ENCODE measurements at regions not wholly inside any gene's neighbourhood (a gene's known extent, or its start where the extent isn't known, plus 50 kb on each side); places are given as distances from the start of the nearest gene placed in this dataset.

DNA sequence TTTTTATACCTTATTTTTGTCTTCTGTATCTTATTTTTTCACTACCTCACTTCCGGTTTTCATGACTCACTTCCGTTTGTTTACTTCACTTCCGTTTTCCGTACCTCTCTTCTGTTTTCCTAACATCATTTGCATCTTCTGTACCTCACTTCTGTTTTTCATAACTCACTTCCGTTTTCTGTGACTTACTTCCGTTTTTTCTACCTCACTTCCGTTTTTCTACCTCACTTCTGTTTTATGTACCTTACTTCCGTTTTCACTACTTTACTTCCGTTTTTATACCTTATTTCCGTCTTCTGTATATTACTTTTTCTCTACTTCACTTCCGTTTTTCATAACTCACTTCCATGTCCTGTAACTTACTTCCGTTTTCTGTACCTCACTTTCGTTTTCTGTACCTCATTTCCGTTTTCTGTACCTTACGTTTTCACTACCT lies 492.5 kb upstream of the AKR1E2 start:
- FAIRE-seq, result peak; percentile 59
- Histone ChIP-seq H3K79me2 (ENCODE audit: insufficient read depth, low read length) (no peaks in the 10 kb centered on the region), H3K4me3 (ENCODE audit: insufficient read depth, low read depth, low read length) (no peak overlapping the region)

DNA sequence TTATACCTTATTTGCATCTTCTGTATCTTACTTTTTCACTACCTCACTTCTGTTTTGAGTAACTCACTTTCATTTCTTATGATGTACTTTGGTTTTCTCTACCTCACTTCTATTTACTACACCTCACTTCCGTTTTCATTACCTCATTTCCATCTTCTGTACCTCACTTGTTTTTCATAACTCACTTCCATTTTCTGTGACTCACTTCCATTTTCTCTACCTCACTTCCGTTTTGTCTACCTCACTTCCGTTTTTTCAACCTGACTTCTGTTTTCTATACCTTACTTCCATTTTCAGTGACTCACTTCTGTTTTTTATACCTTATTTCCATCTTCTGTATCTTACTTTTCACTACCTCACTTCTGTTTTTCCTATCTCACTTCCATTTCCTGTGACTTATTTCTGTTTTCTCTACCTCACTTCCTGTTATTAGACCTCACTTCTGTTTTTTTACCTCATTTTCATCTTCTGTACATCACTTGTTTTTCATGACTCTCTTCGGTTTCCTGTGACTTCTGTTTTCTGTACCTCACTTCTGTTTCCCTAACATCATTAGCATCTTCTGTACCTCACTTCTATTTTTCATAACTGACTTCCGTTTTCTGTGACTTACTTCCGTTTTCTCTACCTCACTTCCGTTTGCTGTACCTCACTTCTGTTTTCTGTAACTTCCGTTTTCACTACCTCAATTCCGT lies 493.1 kb upstream of the AKR1E2 start:
- Mint-ChIP-seq H3K4me3 (ENCODE audit: unreplicated experiment) (no peak overlapping the region), H3K36me3 (ENCODE audit: low read depth, unreplicated experiment) (no peaks in the 10 kb centered on the region), H3K9me3 (ENCODE audit: unreplicated experiment) (no peaks in the 10 kb centered on the region), H3K4me1 (ENCODE audit: low read depth, unreplicated experiment) (peaks cover 6% of the 10 kb centered on the region), H3K27me3 (ENCODE audit: low read depth, unreplicated experiment) (no peaks in the 10 kb centered on the region), H3K27ac (ENCODE audit: unreplicated experiment) (no peak overlapping the region)
- Histone ChIP-seq H3K9me3 (ENCODE audit: insufficient read depth, low read depth, low read length) (no peaks in the 10 kb centered on the region), H3K4me2 (ENCODE audit: low read length) (no peak overlapping the region), H4K20me1 (ENCODE audit: insufficient read depth, low read length) (no peaks in the 10 kb centered on the region), H3K27me3 (ENCODE audit: insufficient read depth, low read length) (no peaks in the 10 kb centered on the region), H3K36me3 (ENCODE audit: insufficient read depth, low read length) (no peaks in the 10 kb centered on the region), H3K79me2 (ENCODE audit: insufficient read depth, low read length) (no peaks in the 10 kb centered on the region), H3K27ac (ENCODE audit: low read depth, low read length) (no peak overlapping the region), H3K4me3 (ENCODE audit: insufficient read depth, low read depth, low read length) (no peak overlapping the region), H3K4me1 (ENCODE audit: insufficient read depth, low read length) (no peaks in the 10 kb centered on the region), H2AFZ (ENCODE audit: low read depth, low read length) (no peak overlapping the region), H3K9ac (ENCODE audit: low read length) (no peak overlapping the region)
- DNase-seq (ENCODE audit: low read depth) (no peak), FAIRE-seq (no peak)
- TF ChIP-seq, protein P1, sequence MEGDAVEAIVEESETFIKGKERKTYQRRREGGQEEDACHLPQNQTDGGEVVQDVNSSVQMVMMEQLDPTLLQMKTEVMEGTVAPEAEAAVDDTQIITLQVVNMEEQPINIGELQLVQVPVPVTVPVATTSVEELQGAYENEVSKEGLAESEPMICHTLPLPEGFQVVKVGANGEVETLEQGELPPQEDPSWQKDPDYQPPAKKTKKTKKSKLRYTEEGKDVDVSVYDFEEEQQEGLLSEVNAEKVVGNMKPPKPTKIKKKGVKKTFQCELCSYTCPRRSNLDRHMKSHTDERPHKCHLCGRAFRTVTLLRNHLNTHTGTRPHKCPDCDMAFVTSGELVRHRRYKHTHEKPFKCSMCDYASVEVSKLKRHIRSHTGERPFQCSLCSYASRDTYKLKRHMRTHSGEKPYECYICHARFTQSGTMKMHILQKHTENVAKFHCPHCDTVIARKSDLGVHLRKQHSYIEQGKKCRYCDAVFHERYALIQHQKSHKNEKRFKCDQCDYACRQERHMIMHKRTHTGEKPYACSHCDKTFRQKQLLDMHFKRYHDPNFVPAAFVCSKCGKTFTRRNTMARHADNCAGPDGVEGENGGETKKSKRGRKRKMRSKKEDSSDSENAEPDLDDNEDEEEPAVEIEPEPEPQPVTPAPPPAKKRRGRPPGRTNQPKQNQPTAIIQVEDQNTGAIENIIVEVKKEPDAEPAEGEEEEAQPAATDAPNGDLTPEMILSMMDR (IDR thresholded peaks at IDR 0.05; ENCODE audit: insufficient read depth, low read depth, low read length), result no peak
- TF ChIP-seq EZH2 (IDR thresholded peaks at IDR 0.05; ENCODE audit: insufficient read depth, low read length), result no peak

More for the DNA sequence above, 492.5 kb upstream of the AKR1E2 start:
- Mint-ChIP-seq H3K9me3 (ENCODE audit: unreplicated experiment) (no peaks in the 10 kb centered on the region), H3K36me3 (ENCODE audit: low read depth, unreplicated experiment) (no peaks in the 10 kb centered on the region), H3K4me1 (ENCODE audit: low read depth, unreplicated experiment) (peaks cover 6% of the 10 kb centered on the region), H3K4me3 (ENCODE audit: unreplicated experiment) (no peak overlapping the region), H3K27me3 (ENCODE audit: low read depth, unreplicated experiment) (no peaks in the 10 kb centered on the region), H3K27ac (ENCODE audit: unreplicated experiment) (no peak overlapping the region)
- TF ChIP-seq EZH2 (IDR thresholded peaks at IDR 0.05; ENCODE audit: insufficient read depth, low read length), result no peak
- TF ChIP-seq, protein P1 (IDR thresholded peaks at IDR 0.05; ENCODE audit: insufficient read depth, low read depth, low read length), result no peak
- no peak overlapping the region for H3K9ac ChIP-seq (ENCODE audit: low read length)
- no peak overlapping the region for H2AFZ ChIP-seq (ENCODE audit: low read depth, low read length)
- no peaks in the 10 kb centered on the region for H3K27me3 ChIP-seq (ENCODE audit: insufficient read depth, low read length)
- no peak for DNase-seq (ENCODE audit: low read depth)
- no peaks in the 10 kb centered on the region for H3K9me3 ChIP-seq (ENCODE audit: insufficient read depth, low read depth, low read length)
- H4K20me1 ChIP-seq (ENCODE audit: insufficient read depth, low read length), result no peaks in the 10 kb centered on the region
- H3K27ac ChIP-seq (ENCODE audit: low read depth, low read length), result no peak overlapping the region
- no peak overlapping the region for H3K4me2 ChIP-seq (ENCODE audit: low read length)
- no peaks in the 10 kb centered on the region for H3K36me3 ChIP-seq (ENCODE audit: insufficient read depth, low read length)
- H3K4me1 ChIP-seq (ENCODE audit: insufficient read depth, low read length), result no peaks in the 10 kb centered on the region

DNA sequence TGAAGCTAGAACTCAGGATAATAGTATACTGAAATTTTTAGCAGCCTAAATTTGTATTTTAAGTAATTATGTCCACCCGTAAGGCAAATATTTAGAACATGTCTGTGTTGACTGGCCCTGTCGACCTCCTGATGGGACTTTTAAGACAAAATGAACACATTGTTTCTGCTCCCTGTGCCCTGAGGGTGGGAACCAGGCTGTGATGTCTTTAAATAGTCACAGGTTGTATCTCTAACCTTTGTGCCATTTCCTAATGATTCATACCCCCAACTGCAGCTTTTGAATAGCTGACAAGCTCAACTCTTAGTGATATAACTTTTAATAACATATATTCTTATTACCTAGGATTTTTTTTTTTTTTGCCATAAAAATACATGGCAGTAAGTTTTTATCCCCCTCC lies 494.9 kb upstream of the AKR1E2 start:
- H3K4me3 ChIP-seq (ENCODE audit: insufficient read depth, low read depth, low read length), result no peak overlapping the region
- H3K27me3 ChIP-seq (ENCODE audit: insufficient read depth, low read length), result no peaks in the 10 kb centered on the region
- no peaks in the 10 kb centered on the region for H3K9me3 ChIP-seq (ENCODE audit: insufficient read depth, low read depth, low read length)
- H3K27ac ChIP-seq (ENCODE audit: low read depth, low read length), result no peak overlapping the region
- FAIRE-seq, result no peak
- Mint-ChIP-seq H3K36me3 (ENCODE audit: low read depth, unreplicated experiment) (no peaks in the 10 kb centered on the region), H3K9me3 (ENCODE audit: unreplicated experiment) (no peaks in the 10 kb centered on the region), H3K4me1 (ENCODE audit: low read depth, unreplicated experiment) (peaks cover 3% of the 10 kb centered on the region), H3K27ac (ENCODE audit: unreplicated experiment) (no peak overlapping the region), H3K27me3 (ENCODE audit: low read depth, unreplicated experiment) (no peaks in the 10 kb centered on the region), H3K4me3 (ENCODE audit: unreplicated experiment) (no peak overlapping the region)
- H2AFZ ChIP-seq (ENCODE audit: low read depth, low read length), result no peak overlapping the region
- DNase-seq (ENCODE audit: low read depth), result no peak
- TF ChIP-seq, protein P1 (IDR thresholded peaks at IDR 0.05; ENCODE audit: insufficient read depth, low read depth, low read length), result no peak
- no peak for TF ChIP-seq EZH2 (IDR thresholded peaks at IDR 0.05; ENCODE audit: insufficient read depth, low read length)
- H4K20me1 ChIP-seq (ENCODE audit: insufficient read depth, low read length), result no peaks in the 10 kb centered on the region
- no peak overlapping the region for H3K9ac ChIP-seq (ENCODE audit: low read length)
- H3K4me2 ChIP-seq (ENCODE audit: low read length), result no peak overlapping the region
- H3K36me3 ChIP-seq (ENCODE audit: insufficient read depth, low read length), result no peaks in the 10 kb centered on the region
- no peaks in the 10 kb centered on the region for H3K79me2 ChIP-seq (ENCODE audit: insufficient read depth, low read length)
- H3K4me1 ChIP-seq (ENCODE audit: insufficient read depth, low read length), result no peaks in the 10 kb centered on the region
